GM12801 (cell line): ENCODE measurements at regions not wholly inside any gene's neighbourhood (a gene's known extent, or its start where the extent isn't known, plus 50 kb on each side); places are given as distances from the start of the nearest gene placed in this dataset.

ENCODE experiments used
- CTCF ChIP-seq: IDR thresholded peaks from one replicate; pipeline ENCODE4 v1.5.1; 2011; ENCODE audit warnings: control low read depth; ENCODE audit not compliant: insufficient read length; ENCODE audit errors: extremely low read depth

DNA sequence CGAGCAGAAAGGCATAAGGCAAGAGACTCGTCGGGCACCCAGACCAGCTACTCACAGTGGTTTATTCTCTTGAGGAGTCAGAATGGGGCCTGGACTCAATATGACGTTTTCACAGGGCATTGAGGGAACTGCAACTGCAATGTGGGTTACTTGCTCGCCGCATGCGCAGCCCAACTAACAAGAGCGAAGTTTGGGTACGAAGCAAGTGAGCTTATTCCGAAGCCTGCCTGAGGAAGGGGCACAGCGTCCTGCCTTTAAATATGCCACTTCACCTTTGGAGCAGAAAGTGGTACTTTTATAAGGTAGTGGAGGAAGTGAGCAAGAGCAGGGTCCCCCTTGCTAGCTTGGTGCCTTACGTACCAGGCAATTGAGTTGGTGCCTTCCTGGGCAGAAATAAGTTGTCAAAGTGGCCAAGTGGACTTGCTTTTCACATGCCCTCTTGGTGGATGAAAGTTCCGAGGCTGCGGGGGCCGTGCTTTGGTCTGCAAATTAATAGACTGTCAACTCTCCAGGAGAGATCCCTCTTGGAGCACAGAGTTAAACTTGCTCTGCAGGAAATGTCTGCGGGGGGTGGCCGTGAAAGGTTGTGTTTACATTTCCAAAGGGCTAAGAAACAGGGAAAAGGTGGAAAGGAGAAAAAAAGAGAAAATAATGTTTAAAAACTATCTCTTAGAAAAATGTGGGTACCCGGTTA is 480.4 kb downstream of the TRIML1 start:
- TF ChIP-seq CTCF = no peak

DNA sequence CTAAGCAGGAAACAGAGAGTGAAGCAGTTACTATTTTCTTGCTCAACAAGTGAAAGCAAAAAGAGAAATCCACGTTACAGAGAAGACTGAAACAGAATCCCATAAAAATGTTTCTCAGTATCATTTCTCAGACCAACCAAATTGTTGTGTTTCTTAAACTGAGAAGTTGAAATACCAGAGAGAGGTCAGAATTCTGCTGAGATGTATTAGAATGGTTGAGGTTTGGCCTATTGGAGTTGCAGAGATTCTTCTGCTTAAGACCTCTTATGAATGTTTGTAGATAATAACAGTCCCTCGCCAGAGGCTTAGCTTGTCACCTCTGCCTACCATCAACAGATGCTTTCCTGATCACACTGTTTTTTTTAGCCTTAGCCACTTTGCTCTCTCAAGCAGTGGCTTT is 481.4 kb downstream of the TRIML1 start:
- no peak for TF ChIP-seq CTCF

- TF ChIP-seq CTCF = no peak
Observed at GRCh38 chr4:188623314-188623854, 484.1 kb downstream of the TRIML1 start.

DNA sequence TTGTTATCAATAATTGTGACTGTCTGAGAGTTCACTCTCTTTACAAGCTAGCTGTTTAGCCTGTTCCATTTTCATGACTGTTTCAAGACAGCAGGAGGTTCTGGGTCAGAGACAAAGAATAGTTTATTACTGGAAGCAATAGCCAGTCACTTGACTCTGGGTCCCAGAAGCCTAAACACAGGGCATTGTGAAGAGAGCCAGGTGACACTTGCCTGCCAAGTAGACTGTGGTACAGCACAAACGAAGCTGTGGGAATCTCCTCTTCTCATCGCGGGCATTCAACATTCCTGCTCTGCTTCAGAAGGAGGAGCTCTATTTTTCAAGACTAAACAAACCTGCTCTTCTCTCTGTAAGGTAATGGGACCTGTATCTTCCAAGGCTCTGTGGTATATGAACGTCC is 485.1 kb downstream of the TRIML1 start:
- no peak for TF ChIP-seq CTCF

DNA sequence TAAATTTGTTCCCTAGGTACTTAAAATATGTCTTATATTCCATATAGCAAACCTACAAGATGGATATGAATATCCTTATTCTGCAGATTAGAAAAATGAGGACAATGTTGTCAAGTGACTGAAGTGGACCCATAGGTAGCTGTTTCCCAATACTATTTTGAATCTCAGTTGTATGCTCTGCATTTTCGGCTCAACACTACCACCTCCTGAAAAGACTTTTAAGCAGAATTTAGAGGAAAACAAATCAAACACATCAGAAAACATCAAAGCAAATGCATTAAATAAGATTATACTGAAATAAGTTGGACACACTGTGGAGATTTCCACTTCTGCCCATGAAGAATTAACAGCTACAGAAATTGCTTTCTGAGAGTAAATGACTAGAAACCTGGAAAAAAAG is 488.7 kb downstream of the TRIML1 start:
- TF ChIP-seq CTCF = no peak

DNA sequence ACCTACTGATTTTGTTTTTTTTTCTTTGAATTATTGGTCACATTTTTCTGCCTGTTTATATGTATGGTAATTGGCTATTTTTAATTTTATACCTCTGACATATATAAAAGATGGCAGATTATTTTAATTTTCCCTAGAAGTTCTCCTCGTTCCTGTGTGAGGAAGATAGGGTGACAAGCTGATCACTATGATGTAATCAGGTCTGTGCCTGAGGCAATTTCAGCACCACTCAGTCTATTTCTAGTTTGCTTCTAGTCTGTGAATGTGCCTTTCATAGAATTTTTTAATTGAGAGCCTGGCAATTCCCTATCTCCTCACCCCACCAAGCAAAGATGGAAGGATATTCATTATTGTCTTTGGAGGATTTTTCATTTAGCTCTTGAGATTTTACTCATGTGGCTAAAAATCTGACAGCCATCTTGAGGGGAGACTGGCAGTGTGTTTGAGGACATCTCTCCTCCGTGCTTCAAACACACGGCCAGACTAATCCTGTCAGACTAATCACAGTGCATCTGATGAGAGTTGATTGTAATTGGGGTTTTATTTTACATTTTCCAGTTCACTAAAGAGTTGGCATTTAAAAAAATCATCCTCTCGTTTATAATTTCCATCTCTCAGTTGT is 500.3 kb downstream of the TRIML1 start:
- TF ChIP-seq CTCF = no peak

DNA sequence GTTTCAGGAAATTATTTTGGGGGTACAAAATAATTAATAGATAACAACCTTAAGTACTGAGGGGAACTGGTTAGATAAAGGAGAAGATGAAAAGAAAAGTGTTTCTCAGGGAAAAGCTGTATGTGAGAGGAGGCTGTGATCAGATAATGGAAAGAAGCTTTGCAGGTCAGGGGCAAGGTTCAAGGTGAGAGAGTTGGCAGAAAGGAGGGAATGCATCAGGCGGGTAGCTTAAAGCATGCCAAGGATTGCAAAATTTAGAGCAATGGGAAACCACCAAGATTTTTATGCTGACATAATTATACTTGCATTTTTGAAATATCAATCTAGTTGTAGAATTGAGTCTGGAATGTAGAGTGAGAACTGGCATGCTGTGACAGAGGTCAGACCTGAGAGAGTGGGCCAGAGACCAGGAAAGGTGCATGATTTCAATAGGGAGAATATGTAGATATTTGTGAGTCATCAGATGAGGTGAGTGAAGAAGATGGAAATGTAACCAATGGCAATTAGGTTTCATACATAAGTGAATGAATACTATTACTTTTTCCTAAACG is 508.7 kb downstream of the TRIML1 start:
- TF ChIP-seq CTCF = no peak
